CD8-positive, alpha-beta memory T cell (primary cell): ENCODE measurements at regions not wholly inside any gene's neighbourhood (a gene's known extent, or its start where the extent isn't known, plus 50 kb on each side); places are given as distances from the start of the nearest gene placed in this dataset.

Source experiments
- CTCF ChIA-PET: fragments of 350-600 bp; sonication (Branson Sonifier 250); formaldehyde crosslinking; loops from one replicate; lab custom pipeline; 2021; ENCODE audit warnings: antibody characterized with exemption; lab: Charles Lee
- POLR2A ChIA-PET: fragments of 350-600 bp; sonication (Branson Sonifier 250); formaldehyde crosslinking; loops from one replicate; lab custom pipeline; 2021; ENCODE audit warnings: antibody characterized with exemption; lab: Charles Lee
- DNase-seq, 5 donors: peaks; one replicate each; pipeline versions ENCODE4 v3.0.0 to v3.0.0-alpha.2; 2020 to 2022; ENCODE audit warnings: mixed read lengths in 1 of 5
- H3K27ac ChIP-seq: one replicate; pipeline ENCODE4 v1.7.0; 2013; ENCODE audit warnings: low read depth, mild to moderate bottlenecking, low read length, moderate library complexity
- H3K27me3 ChIP-seq: 2 replicates; pipeline ENCODE4 v1.7.0; 2013; ENCODE audit warnings: low read length, mild to moderate bottlenecking; ENCODE audit not compliant: insufficient read depth, poor library complexity, severe bottlenecking
- H3K36me3 ChIP-seq: 2 replicates; pipeline ENCODE4 v1.7.0; 2013; ENCODE audit warnings: mild to moderate bottlenecking, low read length, moderate library complexity; ENCODE audit not compliant: insufficient read depth
- H3K4me1 ChIP-seq: 2 replicates; pipeline ENCODE4 v1.7.0; 2013; ENCODE audit warnings: mild to moderate bottlenecking, low read length, moderate library complexity; ENCODE audit not compliant: insufficient read depth
- H3K4me3 ChIP-seq: 2 replicates; pipeline ENCODE4 v1.7.0; 2013; ENCODE audit warnings: mild to moderate bottlenecking, low read length
- H3K9me3 ChIP-seq: 2 replicates; pipeline ENCODE4 v1.7.0; 2013; ENCODE audit warnings: mild to moderate bottlenecking, low read length
- H3K27ac Mint-ChIP-seq, 8 donors: one replicate each; pipeline ENCODE4 v1.8.0; 2020 to 2021; ENCODE audit warnings: mixed read lengths in 8 of 8, mild to moderate bottlenecking in 6 of 8, inconsistent platforms in 3 of 8, moderate library complexity in 3 of 8
- H3K27me3 Mint-ChIP-seq, 2 donors: one replicate each; pipeline ENCODE4 v1.8.0; 2020 to 2021; ENCODE audit warnings: mixed read lengths in 2 of 2, mild to moderate bottlenecking in 1 of 2, moderate library complexity in 1 of 2
- H3K36me3 Mint-ChIP-seq, 3 donors: one replicate each; pipeline ENCODE4 v1.8.0; 2020 to 2021; ENCODE audit warnings: mixed read lengths in 3 of 3, inconsistent platforms in 1 of 3, mild to moderate bottlenecking in 1 of 3
- H3K4me1 Mint-ChIP-seq, 3 donors: one replicate each; pipeline ENCODE4 v1.8.0; 2020 to 2021; ENCODE audit warnings: mixed read lengths in 3 of 3, inconsistent platforms in 1 of 3, mild to moderate bottlenecking in 1 of 3
- H3K4me3 Mint-ChIP-seq, 7 donors: one replicate each; pipeline ENCODE4 v1.8.0; 2020 to 2021; ENCODE audit warnings: mixed read lengths in 7 of 7, mild to moderate bottlenecking in 6 of 7, moderate library complexity in 4 of 7, inconsistent platforms in 2 of 7
- H3K9me3 Mint-ChIP-seq, 5 donors: one replicate each; pipeline ENCODE4 v1.8.0; 2020 to 2022; ENCODE audit warnings: mixed read lengths in 5 of 5, mild to moderate bottlenecking in 3 of 5, moderate library complexity in 2 of 5, inconsistent platforms in 1 of 5

DNA sequence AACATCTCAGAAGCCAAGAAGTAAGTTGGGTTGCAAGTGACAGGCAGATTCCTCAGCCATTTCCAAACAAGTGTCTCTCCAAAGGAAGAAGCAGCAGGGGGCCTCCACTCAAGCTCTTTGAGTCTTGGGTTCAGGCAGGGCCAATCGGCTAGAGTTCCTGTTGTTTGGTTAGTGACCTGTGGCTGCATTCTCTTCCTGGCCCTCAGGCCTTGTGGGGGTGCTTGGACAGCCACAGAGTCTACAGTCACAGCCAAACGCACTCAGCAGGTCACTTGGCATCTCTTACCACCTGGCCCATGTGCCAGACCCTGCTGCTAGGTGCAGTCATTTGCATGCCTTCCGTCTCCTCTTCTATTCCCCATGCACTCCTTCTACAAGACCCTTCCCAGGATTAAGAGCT lies 353.9 kb downstream of the GRIN2B start:
- Mint-ChIP-seq H3K27ac (no peak overlapping the region), H3K4me1 (no peaks in the 10 kb centered on the region), H3K27me3 (peaks cover 2 to 10% of the 10 kb centered on the region in 2 donors), H3K4me3 (no peak overlapping the region), H3K9me3 (peaks cover 0 to 1% (median 0%) of the 10 kb centered on the region in 5 donors), H3K36me3 (no peaks in the 10 kb centered on the region)
- Histone ChIP-seq H3K27me3 (peaks cover 3% of the 10 kb centered on the region), H3K4me1 (no peaks in the 10 kb centered on the region), H3K36me3 (no peaks in the 10 kb centered on the region), H3K4me3 (no peak overlapping the region), H3K9me3 (no peaks in the 10 kb centered on the region), H3K27ac (no peak overlapping the region)
- ChIA-PET CTCF (no interaction called here), POLR2A (no interaction called here)
- DNase-seq = no peak

DNA sequence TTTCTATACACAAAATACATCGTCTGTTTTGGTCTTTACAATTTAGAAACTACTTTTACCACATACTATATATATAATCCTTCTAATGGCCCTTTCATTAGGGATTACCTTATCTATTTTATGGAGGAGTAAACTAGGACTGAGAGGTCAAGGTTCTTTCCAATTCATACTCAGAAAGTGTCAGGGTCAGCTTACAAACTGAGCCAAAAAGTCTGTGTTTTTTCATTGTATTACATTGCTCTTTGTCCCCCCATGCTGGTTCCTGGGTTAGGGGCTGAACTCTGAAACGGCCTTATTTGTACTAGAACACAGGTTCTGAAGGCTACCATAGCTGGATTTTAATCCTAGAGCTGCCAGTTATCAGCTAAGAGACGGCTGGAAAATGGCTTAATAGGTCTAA lies 368.1 kb downstream of the GRIN2B start:
- H3K4me3 ChIP-seq = no peak overlapping the region
- Mint-ChIP-seq H3K27me3 (peaks cover 3 to 4% of the 10 kb centered on the region in 2 donors), H3K27ac (no peak overlapping the region), H3K9me3 (peaks cover 0 to 6% (median 0%) of the 10 kb centered on the region in 5 donors), H3K36me3 (no peaks in the 10 kb centered on the region), H3K4me3 (no peak overlapping the region), H3K4me1 (no peaks in the 10 kb centered on the region)
- no peaks in the 10 kb centered on the region for H3K9me3 ChIP-seq
- no peaks in the 10 kb centered on the region for H3K36me3 ChIP-seq
- CTCF ChIA-PET = no interaction called here
- POLR2A ChIA-PET = no interaction called here
- H3K4me1 ChIP-seq = no peaks in the 10 kb centered on the region
- no peak for DNase-seq
- H3K27me3 ChIP-seq = no peaks in the 10 kb centered on the region
- no peak overlapping the region for H3K27ac ChIP-seq

DNA sequence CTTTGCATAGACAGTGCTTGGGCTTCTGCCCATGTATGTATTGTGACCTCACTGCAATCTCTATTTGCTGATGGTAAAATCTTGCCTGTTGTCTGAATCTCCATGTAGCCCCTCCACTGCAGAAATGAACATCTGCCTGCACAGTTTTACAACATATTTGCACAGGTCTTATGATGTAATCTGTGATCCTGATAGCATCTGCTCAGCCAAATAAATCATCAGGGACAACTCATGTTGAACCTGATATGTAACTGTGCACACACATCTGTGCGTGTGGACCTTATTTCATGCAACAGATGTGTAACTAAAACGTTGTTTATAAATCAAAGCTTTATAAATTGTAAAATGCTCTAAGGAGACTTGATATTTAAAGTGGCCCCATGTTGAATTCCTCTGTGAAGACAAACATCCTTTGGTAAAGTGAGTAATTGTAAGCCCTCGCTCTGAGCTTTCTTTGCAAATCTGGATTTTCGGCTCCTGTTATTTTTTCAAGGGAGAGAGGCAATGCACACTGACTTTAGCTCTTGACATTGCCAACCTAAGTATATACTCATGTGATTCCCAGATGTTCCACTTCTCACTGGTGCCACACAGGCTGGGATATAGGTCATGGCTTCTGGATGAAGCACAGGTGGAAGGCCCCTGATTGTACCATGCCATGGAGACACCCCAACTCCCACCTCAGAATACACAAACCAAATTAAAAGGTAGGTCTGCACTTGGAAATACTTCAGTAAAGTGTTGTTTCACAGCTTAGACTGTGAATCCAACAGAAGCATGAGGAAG lies 371.3 kb downstream of the GRIN2B start:
- ChIA-PET POLR2A (no interaction called here), CTCF (no interaction called here)
- no peak overlapping the region for H3K27ac ChIP-seq
- no peak for DNase-seq
- no peak overlapping the region for H3K27ac Mint-ChIP-seq
- H3K4me1 ChIP-seq = no peaks in the 10 kb centered on the region
- no peaks in the 10 kb centered on the region for H3K36me3 Mint-ChIP-seq
- peaks cover 0 to 5% (median 0%) of the 10 kb centered on the region in 5 donors for H3K9me3 Mint-ChIP-seq
- no peaks in the 10 kb centered on the region for H3K27me3 ChIP-seq
- no peak overlapping the region for H3K4me3 ChIP-seq
- no peaks in the 10 kb centered on the region for H3K36me3 ChIP-seq
- H3K4me3 Mint-ChIP-seq = no peak overlapping the region
- peaks cover 1% of the 10 kb centered on the region in 2 donors for H3K27me3 Mint-ChIP-seq
- no peaks in the 10 kb centered on the region for H3K4me1 Mint-ChIP-seq
- no peaks in the 10 kb centered on the region for H3K9me3 ChIP-seq

DNA sequence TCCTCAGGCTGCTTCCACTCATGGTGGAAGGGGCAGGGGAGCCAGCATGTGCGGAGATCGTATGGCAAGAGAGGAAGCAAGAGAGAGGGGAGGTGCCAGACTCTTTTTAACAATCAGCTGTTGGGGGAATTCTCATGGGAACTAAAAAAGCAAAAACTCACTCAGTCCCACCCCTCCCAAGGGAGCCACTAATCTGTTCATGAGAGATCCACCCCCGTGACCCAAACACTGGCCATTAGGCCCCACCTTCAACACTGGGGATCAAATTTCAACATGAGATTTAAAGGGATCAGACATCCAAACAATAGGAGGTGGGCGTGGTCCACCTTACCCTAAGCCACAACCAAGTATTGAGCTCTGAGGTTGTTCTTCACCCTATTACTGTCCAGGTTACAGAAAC lies 375.1 kb downstream of the GRIN2B start:
- H3K27ac Mint-ChIP-seq = no peak overlapping the region
- no peak overlapping the region for H3K4me3 ChIP-seq
- no peaks in the 10 kb centered on the region for H3K9me3 ChIP-seq
- no peaks in the 10 kb centered on the region for H3K36me3 Mint-ChIP-seq
- H3K27me3 ChIP-seq = no peaks in the 10 kb centered on the region
- no peaks in the 10 kb centered on the region for H3K4me1 ChIP-seq
- H3K27ac ChIP-seq = no peak overlapping the region
- H3K27me3 Mint-ChIP-seq = peaks cover 3 to 4% of the 10 kb centered on the region in 2 donors
- H3K9me3 Mint-ChIP-seq = peaks cover 0 to 2% (median 0%) of the 10 kb centered on the region in 5 donors
- ChIA-PET POLR2A (no interaction called here), CTCF (no interaction called here)
- H3K4me3 Mint-ChIP-seq = no peak overlapping the region
- H3K36me3 ChIP-seq = no peaks in the 10 kb centered on the region
- DNase-seq = no peak
- H3K4me1 Mint-ChIP-seq = no peaks in the 10 kb centered on the region

DNA sequence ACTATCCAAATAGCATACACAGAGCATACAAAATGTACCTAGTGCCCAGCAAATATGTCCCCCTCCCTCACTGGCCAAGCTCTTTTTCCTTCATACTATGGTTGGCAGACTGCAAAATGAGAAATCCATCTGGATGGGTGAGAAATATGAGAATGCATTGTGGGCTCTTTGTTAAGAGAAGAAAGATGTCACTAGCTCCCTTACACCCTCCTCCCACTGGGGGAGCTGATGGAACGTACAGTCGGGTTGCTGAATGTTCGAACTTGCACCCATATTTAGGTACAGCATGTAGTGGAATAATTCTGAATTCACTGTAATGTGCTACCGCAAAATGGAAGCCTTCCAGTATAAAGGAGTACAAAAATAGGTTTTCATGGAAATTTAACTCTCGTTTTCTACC lies 377.4 kb downstream of the GRIN2B start:
- no peaks in the 10 kb centered on the region for H3K36me3 Mint-ChIP-seq
- H3K4me3 Mint-ChIP-seq = no peak overlapping the region
- DNase-seq = no peak
- Histone ChIP-seq H3K9me3 (no peaks in the 10 kb centered on the region), H3K27ac (no peak overlapping the region), H3K4me1 (no peaks in the 10 kb centered on the region), H3K27me3 (no peaks in the 10 kb centered on the region), H3K4me3 (no peak overlapping the region), H3K36me3 (no peaks in the 10 kb centered on the region)
- no peaks in the 10 kb centered on the region for H3K4me1 Mint-ChIP-seq
- H3K27me3 Mint-ChIP-seq = peaks cover 3 to 4% of the 10 kb centered on the region in 2 donors
- H3K27ac Mint-ChIP-seq = no peak overlapping the region
- POLR2A ChIA-PET = no interaction called here
- H3K9me3 Mint-ChIP-seq = peaks cover 0 to 2% (median 0%) of the 10 kb centered on the region in 5 donors
- CTCF ChIA-PET = no interaction called here

DNA sequence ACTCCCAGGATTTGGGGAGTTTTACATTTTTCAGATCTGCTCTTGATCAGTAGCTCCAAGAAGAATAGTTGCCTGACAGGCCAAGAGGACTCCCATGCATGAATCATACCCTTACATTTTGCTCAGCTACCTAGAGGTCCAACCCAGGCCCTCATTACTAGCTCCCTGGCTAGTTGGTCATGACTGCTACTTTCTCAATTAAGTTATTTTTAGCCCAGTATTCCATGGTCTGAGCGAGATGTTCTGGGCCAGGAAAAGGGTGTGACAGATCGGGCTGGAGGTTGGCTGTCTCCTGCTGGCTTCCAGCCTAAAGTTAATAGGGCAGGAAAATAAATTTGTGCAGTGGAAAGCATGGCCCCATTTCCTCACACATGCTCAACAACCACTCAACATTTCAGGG lies 379.2 kb downstream of the GRIN2B start:
- POLR2A ChIA-PET = no interaction called here
- H3K36me3 Mint-ChIP-seq = no peaks in the 10 kb centered on the region

DNA sequence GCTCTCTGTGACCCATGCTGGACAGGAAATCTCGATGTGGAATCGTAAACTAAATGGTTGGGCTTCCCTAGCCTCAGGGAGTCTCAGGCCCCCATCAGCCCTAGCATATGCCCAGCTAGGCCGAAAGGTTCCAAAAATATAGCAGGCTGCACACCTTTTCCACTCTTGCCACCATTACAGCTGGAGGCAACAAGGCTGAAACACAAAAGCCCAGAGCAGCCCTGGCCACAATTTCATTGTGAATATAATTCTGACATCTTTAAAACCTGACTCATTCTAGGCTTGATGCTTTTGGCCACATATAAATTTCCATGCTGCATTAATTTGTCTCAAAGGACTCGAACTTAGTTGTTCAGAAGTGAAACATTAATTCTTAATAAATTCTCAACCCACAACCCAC lies 382.2 kb downstream of the GRIN2B start:
- no peaks in the 10 kb centered on the region for H3K27me3 ChIP-seq
- no peak overlapping the region for H3K4me3 Mint-ChIP-seq
- H3K9me3 ChIP-seq = no peaks in the 10 kb centered on the region
- ChIA-PET CTCF (no interaction called here), POLR2A (no interaction called here)
- no peaks in the 10 kb centered on the region for H3K4me1 Mint-ChIP-seq
- no peaks in the 10 kb centered on the region for H3K36me3 ChIP-seq
- no peak overlapping the region for H3K4me3 ChIP-seq
- DNase-seq = no peak
- H3K27ac ChIP-seq = no peak overlapping the region
- H3K9me3 Mint-ChIP-seq = peaks cover 0 to under 1% (median 0%) of the 10 kb centered on the region in 5 donors
- H3K4me1 ChIP-seq = no peaks in the 10 kb centered on the region
- H3K27ac Mint-ChIP-seq = no peak overlapping the region
- peaks cover 0 to 4% of the 10 kb centered on the region in 2 donors for H3K27me3 Mint-ChIP-seq
- H3K36me3 Mint-ChIP-seq = no peaks in the 10 kb centered on the region

More for the DNA sequence above, 379.2 kb downstream of the GRIN2B start:
- no peak overlapping the region for H3K27ac Mint-ChIP-seq
- H3K4me3 Mint-ChIP-seq = no peak overlapping the region
- no peak for DNase-seq
- CTCF ChIA-PET = no interaction called here
- no peaks in the 10 kb centered on the region for H3K9me3 Mint-ChIP-seq
- H3K27ac ChIP-seq = no peak overlapping the region
- no peaks in the 10 kb centered on the region for H3K9me3 ChIP-seq
- H3K4me3 ChIP-seq = no peak overlapping the region
- H3K4me1 ChIP-seq = no peaks in the 10 kb centered on the region
- no peaks in the 10 kb centered on the region for H3K4me1 Mint-ChIP-seq
- H3K27me3 Mint-ChIP-seq = peaks cover 3 to 4% of the 10 kb centered on the region in 2 donors
- no peaks in the 10 kb centered on the region for H3K27me3 ChIP-seq
- no peaks in the 10 kb centered on the region for H3K36me3 ChIP-seq

DNA sequence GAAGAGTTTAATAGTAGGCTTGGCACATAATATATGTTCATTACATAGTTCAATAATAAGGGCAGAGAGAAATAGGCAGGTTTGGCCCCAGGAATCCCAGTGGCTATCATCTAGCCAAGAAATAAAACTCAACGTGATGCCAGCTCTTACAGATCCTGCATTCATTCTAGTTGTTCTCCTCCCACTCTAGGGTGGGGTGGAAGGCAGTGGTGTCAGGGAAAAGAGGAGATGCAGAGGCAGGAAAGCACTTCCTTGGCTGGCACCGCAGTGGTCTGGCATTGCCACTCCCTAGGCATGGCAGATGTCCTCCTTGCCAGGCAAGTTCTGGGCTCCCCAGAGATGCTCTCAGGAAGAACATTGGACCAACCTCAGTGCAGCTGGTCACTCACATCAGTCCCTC lies 383.6 kb downstream of the GRIN2B start:
- Histone ChIP-seq H3K4me3 (no peak overlapping the region), H3K27me3 (no peaks in the 10 kb centered on the region), H3K36me3 (no peaks in the 10 kb centered on the region), H3K27ac (no peak overlapping the region), H3K4me1 (no peaks in the 10 kb centered on the region), H3K9me3 (no peaks in the 10 kb centered on the region)
- ChIA-PET CTCF (no interaction called here), POLR2A (no interaction called here)
- Mint-ChIP-seq H3K27ac (no peak overlapping the region), H3K9me3 (peaks cover 0 to 3% (median 0%) of the 10 kb centered on the region in 5 donors), H3K36me3 (no peaks in the 10 kb centered on the region), H3K4me1 (no peaks in the 10 kb centered on the region), H3K4me3 (no peak overlapping the region), H3K27me3 (peaks cover 0 to 4% of the 10 kb centered on the region in 2 donors)
- no peak for DNase-seq
